NCI-H2029 (cell line): ENCODE measurements at regions not wholly inside any gene's neighbourhood (a gene's known extent, or its start where the extent isn't known, plus 50 kb on each side); places are given as distances from the start of the nearest gene placed in this dataset.

Source experiments
- DNase-seq: peaks from one replicate; lab custom pipeline; 2025; lab: John Stamatoyannopoulos, UW

- no peak for DNase-seq
These were observed 719.4 kb upstream of the PTBP2 start for GRCh38 chr1:96002201-96002600.

DNA sequence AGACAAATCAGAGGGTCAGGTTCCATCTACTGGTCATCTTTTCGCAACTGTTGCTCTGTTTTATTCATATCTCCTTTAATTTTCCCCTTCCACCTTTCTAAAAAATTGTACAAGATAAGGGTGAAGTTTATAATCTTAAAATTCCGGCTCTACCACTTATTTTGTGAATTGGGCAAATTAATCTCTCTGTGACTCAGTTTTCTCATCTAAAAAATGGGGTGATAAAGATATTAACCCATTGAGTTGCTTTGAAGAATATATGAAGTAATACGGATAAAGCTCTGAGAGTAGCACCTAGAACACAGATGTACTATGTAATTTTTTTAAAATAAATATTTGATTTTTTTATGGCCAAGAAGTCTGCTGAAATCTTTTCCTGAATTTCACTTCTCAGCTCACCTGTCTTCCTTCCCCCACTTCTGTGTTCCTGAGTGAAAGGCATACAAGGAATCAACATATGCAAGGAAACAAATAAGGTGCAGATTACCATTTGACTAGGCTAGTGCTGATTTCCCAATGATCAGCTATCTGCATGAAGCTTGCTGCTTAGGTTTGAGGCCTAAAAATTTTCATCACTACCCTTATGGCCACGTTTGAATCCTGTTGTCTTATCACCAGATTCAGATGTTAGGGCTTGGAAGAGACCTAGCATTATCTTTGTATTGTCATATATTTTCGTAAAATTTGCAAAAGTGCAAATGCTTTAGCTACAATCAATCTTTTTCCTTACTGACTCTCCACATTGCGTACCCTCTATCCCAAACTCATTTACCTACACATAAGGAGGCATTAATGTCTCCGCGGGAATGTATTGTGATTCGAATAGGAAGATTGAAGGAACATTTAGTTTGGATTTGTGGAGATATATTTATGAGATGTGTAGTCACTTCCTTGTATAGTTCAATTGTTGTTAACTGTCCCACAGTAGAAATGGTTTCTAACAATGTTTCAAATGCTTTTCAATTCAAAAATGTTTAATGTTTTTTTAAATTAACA lies 718.3 kb upstream of the PTBP2 start:
- DNase-seq = no peak

GRCh38 chr1:96009831-96010434 lies 711.7 kb upstream of the PTBP2 start:
- no peak for DNase-seq

DNA sequence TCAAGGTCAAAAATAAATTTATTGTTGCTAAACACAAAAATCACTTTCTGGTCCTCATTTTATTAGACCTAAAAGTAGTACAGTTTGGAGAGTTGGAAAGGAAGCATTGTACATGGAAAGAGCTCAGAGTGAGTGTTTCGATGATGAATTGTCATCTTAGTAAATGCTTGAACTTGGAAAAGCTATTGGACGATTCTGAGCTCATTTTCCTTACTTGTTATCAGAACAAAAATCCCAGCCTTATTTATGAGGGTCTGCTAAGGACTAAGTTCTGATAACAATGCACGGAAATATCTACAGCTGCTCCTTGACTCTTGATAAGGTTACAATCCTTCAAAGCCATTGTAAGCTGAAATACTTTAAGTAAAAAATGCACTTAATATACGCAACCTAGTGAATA lies 710.0 kb upstream of the PTBP2 start:
- no peak for DNase-seq

GRCh38 chr1:96016219-96016618 lies 705.4 kb upstream of the PTBP2 start:
- no peak for DNase-seq

- no peak for DNase-seq
These were observed 701.2 kb upstream of the PTBP2 start for GRCh38 chr1:96020378-96020777.

DNA sequence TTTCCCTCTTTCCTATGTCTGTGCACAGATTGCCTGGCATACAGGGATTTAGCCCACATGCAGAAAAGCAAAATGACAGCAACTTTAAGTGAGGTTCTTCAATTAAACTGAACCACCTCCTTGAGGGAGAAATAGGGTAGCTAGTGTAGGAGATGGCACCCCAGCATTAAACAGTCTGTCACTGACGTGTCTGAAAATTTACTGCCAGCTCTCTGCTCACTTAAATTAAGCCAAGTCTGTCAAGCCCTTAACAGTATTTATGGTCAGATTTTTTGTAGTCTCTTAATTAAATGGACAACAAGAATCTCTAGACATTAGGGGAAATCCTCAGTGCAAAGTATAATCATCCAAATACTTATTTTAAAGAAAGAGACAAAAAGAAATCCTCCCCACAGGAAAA lies 696.5 kb upstream of the PTBP2 start:
- no peak for DNase-seq

- no peak for DNase-seq
These were observed 693.5 kb upstream of the PTBP2 start for GRCh38 chr1:96028071-96028470.

DNA sequence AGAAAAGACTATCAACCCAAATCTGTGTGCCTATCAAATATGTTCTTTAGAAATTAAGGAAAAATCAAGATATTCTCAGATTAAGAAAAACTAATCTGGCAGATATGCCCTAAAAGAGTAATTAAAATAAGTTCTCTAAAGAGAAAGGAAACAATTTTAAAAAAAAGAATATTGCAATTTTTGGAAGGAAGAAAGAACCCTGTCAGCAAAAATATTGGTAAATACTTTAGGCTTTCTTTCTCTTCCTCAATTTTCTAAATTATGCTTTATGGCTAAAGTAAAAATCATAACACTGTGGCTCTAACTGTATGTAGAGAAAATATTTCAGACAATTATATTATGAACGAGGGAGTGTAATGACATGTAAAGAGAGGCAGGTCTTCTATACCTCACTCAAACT lies 691.3 kb upstream of the PTBP2 start:
- DNase-seq = no peak

DNA sequence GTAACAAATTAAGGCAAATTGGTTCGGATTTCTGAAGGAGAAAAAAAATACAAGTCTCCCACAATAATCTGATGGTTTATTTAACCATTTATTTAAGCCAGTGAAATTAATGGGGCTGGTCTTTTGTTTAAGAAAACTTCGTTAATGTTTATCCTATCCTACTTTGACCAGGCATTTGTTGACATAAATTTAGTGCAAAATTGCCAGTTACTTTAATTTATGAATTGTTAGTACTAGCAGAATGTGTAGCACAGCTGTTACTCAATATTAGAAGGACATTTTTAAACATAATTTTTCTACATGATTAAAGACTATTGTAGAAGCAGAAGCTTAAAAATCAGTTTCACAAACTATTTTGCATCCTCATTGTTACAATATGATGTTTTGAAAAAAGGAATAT lies 687.6 kb upstream of the PTBP2 start:
- no peak for DNase-seq

GRCh38 chr1:96036763-96037162 lies 684.8 kb upstream of the PTBP2 start:
- DNase-seq = no peak

- DNase-seq = no peak
These were observed 682.9 kb upstream of the PTBP2 start for GRCh38 chr1:96038636-96039035.

DNA sequence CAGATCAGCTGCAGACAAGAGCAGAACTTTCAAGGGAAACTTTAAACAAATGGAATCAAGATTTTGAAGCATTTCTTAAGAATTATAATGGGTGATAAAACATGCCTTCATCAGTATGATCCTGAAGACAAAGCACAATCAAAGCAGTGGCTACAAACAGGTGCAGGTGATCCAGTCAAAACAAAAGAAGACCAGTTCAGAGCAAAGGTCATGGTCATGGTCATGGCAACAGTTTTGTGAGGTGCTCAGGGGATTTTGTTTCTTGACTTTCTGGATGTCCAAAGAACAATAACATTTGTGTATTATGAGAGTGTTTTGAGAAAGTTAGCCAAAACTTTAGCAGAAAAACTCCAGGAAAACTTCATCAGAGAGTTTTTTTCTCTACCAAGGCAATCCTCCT lies 681.7 kb upstream of the PTBP2 start:
- DNase-seq = no peak

DNA sequence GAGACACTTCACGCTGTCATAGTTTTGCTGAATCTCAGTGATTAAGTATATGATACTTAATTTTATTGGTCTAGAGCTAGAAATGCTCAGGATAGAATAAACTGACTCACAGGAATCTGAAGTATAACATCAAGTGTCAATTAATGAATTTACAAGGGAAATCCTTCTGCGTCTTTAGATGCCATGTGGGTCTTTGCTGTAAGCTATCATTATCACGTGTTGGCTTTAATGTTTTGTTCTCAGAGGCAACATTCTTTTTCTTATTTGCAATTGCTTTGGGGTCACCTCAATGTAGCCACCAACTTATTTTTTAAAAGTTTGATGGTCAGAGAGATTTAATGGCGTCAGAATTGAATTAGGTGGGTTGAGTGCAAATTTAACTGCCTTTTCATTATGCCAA lies 680.1 kb upstream of the PTBP2 start:
- DNase-seq = no peak

DNA sequence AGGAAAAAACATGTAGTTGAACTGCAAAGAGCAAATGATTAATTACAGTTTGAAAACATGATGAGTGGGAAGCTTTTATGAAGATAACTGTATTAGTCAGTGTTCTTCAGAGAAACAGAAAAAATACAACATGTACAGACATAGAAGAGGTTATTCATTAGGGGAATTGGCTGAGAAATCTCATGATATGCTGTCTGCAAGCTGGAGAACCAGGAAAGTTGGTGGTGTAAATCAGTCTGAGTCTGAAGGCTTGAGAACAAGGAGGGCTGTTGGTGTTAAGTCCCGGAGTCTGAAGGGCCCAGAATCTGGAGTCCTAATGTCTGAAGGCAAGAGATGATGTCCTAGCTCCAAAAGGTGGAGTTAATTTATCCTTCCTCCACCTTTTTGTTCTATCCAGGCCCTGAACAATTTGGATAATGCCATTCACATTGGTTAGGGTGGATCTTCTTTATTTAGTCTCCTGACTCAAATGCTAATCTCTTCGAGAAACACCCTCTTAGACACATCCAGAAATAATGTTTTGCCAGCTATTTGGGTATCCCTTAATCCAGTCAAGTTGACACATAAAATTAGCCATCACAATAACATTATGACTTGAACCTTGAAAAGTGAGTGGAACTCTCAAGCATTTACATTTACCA lies 672.9 kb upstream of the PTBP2 start:
- no peak for DNase-seq

DNA sequence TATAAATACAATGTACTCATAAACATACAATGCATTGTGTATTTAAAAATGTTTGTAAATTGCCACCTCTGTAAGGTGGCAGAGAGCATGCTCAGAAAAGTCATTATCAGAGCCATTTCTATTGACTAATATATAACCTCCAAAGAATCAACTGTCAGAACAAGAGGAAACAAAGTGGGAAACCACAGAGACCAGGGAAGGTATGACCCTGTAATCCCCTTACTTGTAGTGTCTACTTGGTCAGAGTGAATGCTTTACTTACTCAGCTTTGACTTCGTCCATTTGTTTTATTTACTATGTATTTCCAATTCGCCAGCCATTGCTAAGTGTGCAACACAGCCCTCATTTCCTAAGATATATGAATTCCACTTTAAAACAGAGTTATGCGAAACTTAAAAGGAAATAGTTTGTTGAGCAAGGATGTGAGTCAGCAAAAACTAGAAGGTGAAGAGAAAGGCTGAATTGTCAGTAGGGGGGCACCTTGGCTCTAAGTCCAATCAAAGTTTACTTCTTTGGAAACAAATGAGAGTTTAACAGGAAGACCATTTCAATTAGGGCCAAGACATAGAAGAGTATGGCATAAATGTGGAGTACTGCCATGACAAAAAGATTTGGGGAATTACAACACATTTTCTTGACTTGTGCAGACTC lies 671.7 kb upstream of the PTBP2 start:
- DNase-seq = no peak

GRCh38 chr1:96059276-96059675 lies 662.3 kb upstream of the PTBP2 start:
- DNase-seq = no peak

- no peak for DNase-seq
These were observed 661.8 kb upstream of the PTBP2 start for GRCh38 chr1:96059736-96060135.

DNA sequence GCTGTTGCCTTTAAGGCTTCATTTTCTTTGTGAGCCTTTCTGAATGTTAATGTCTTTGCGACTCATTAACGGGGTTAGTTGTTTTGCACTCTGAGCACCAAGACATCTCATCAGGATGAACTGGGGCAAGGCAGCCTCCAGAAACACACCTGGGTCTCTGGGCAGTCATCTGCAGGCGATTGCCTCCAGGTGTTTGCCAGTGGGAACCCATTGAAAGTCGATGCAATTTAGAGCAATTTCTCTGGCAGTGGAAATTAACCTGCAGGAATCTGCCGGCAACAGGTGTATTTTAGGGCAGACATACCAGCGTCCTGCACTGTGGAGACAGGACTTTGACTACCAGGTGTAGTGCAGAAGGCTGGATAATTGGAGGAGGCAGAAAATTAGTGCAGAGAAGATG lies 661.0 kb upstream of the PTBP2 start:
- DNase-seq = no peak

GRCh38 chr1:96072021-96072420 lies 649.6 kb upstream of the PTBP2 start:
- no peak for DNase-seq

- DNase-seq = no peak
These were observed 648.5 kb upstream of the PTBP2 start for GRCh38 chr1:96073100-96073499.

DNA sequence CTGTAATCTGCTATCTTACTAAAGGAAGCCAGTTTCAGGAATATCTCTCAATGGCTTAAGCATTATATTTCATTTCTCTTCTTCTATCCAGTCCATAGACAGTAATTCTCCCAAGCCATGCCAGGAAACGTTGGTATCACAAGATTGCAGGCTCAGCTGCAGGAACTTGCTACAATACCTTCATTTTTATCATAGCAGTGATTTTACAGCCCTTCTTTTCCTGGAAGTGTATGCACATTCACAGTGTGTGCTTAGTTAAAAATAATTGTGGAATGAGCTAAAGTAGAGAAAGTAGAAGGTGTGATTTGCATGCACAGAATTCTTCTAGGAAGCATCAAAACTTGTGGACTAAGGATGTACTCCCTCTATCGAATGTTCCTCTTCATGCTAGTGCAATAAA lies 647.2 kb upstream of the PTBP2 start:
- DNase-seq = no peak
